ENCODE measurements at regions not wholly inside any gene's neighbourhood (a gene's known extent, or its start where the extent isn't known, plus 50 kb on each side); places are given as distances from the start of the nearest gene placed in this dataset.
"Not testable (repeated sequence)": the region's sequence is repeated elsewhere in the genome, so short reads cannot be mapped to it uniquely, and the experiment has no call there.

GRCh38 chr4:33429971-33430370 lies 2709.8 kb downstream of the PCDH7 start:
- no peak for DNase-seq

GRCh38 chr4:33437406-33437805 lies 2717.2 kb downstream of the PCDH7 start:
- DNase-seq = no peak

GRCh38 chr4:33446953-33447352 lies 2726.8 kb downstream of the PCDH7 start:
- no peak for DNase-seq

- no peak for DNase-seq
Observed at GRCh38 chr4:33448948-33449347, 2728.8 kb downstream of the PCDH7 start.

- no peak for DNase-seq
Observed at GRCh38 chr4:33453436-33453835, 2733.3 kb downstream of the PCDH7 start.

- DNase-seq = no peak
Observed at GRCh38 chr4:33453916-33454315, 2733.7 kb downstream of the PCDH7 start.

- DNase-seq = no peak
Observed at GRCh38 chr4:33465565-33465964, 2745.4 kb downstream of the PCDH7 start.

- no peak for DNase-seq
Observed at GRCh38 chr4:33467291-33467690, 2747.1 kb downstream of the PCDH7 start.

- no peak for DNase-seq
Observed at GRCh38 chr4:33470805-33471204, 2750.6 kb downstream of the PCDH7 start.

GRCh38 chr4:33477715-33478114 lies 2757.5 kb downstream of the PCDH7 start:
- DNase-seq = peak; percentile 35

- DNase-seq = no peak
Observed at GRCh38 chr4:33482773-33483172, 2761.5 kb downstream of the ARAP2 start.

- DNase-seq = no peak
Observed at GRCh38 chr4:33485111-33485510, 2759.2 kb downstream of the ARAP2 start.

GRCh38 chr4:33493231-33493630 lies 2751.1 kb downstream of the ARAP2 start:
- DNase-seq = no peak

GRCh38 chr4:33494150-33494549 lies 2750.2 kb downstream of the ARAP2 start:
- DNase-seq = no peak

GRCh38 chr4:33501587-33501986 lies 2742.7 kb downstream of the ARAP2 start:
- DNase-seq = not testable (repeated sequence)

- DNase-seq = no peak
Observed at GRCh38 chr4:33512397-33512796, 2731.9 kb downstream of the ARAP2 start.

GRCh38 chr4:33518856-33519255 lies 2725.5 kb downstream of the ARAP2 start:
- DNase-seq = no peak

GRCh38 chr4:33532821-33533220 lies 2711.5 kb downstream of the ARAP2 start:
- DNase-seq = no peak

- no peak for DNase-seq
Observed at GRCh38 chr4:33536898-33537297, 2707.4 kb downstream of the ARAP2 start.

GRCh38 chr4:33537527-33537926 lies 2706.8 kb downstream of the ARAP2 start:
- DNase-seq = no peak

GRCh38 chr4:33543941-33544450 lies 2700.3 kb downstream of the ARAP2 start:
- no peak for DNase-seq

GRCh38 chr4:33551244-33551643 lies 2693.1 kb downstream of the ARAP2 start:
- DNase-seq = no peak

GRCh38 chr4:33561259-33561658 lies 2683.1 kb downstream of the ARAP2 start:
- DNase-seq = no peak

GRCh38 chr4:33566649-33567048 lies 2677.7 kb downstream of the ARAP2 start:
- no peak for DNase-seq

GRCh38 chr4:33577791-33578190 lies 2666.5 kb downstream of the ARAP2 start:
- DNase-seq = no peak

GRCh38 chr4:33579951-33580350 lies 2664.4 kb downstream of the ARAP2 start:
- no peak for DNase-seq

All from NCI-H187 treated with DMSO at 0.1 percent for 48 hours (cell line).